ENCODE measurements at regions not wholly inside any gene's neighbourhood (a gene's known extent, or its start where the extent isn't known, plus 50 kb on each side); places are given as distances from the start of the nearest gene placed in this dataset.
"Not testable (repeated sequence)": the region's sequence is repeated elsewhere in the genome, so short reads cannot be mapped to it uniquely, and the experiment has no call there.

DNA sequence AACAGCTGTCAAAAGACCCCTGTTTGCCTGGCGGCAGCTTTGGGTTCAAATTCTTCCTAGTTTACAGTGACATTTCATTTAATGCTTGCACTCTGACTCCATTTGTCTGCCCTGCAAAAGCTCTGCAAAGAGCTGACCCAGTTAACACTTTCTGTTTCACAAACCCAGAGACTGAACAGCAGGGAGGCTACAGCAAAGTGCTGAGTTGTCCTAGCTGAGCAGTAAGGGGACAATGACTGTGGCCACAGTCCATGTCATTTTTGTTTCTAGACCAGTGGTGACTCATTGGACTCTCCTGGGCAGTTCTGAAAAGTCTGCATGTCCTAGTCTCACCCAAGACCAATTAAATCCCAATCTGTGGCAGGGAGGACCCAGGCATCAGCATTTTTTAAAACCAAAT lies 994.8 kb upstream of the WWC1 start:
- TF ChIP-seq, protein P1, sequence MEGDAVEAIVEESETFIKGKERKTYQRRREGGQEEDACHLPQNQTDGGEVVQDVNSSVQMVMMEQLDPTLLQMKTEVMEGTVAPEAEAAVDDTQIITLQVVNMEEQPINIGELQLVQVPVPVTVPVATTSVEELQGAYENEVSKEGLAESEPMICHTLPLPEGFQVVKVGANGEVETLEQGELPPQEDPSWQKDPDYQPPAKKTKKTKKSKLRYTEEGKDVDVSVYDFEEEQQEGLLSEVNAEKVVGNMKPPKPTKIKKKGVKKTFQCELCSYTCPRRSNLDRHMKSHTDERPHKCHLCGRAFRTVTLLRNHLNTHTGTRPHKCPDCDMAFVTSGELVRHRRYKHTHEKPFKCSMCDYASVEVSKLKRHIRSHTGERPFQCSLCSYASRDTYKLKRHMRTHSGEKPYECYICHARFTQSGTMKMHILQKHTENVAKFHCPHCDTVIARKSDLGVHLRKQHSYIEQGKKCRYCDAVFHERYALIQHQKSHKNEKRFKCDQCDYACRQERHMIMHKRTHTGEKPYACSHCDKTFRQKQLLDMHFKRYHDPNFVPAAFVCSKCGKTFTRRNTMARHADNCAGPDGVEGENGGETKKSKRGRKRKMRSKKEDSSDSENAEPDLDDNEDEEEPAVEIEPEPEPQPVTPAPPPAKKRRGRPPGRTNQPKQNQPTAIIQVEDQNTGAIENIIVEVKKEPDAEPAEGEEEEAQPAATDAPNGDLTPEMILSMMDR (IDR thresholded peaks at IDR 0.05; ENCODE audit: borderline replicate concordance, insufficient read depth, low read depth, low read length), result no peak
- H3K4me3 ChIP-seq (ENCODE audit: low read depth, low read length), result no peak overlapping the region

DNA sequence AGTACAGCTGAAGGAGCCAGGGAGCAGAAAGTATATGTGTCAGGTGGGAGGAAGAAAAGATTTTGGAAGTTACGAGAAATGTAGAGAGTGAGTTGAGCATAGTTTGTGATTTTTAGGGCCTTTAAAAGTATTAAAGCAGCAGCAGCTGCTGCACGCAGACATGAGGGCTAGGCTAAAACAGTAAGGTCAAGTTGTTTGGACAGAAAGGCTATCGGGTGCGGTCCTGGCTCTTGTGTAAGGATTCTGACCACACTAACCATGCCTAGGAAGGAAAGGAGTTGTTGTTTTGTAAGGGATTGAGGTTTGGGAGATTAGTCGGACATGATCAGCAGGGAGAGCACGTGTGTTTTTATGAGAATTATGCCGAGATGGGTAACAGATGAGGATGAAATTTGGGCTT lies 991.6 kb upstream of the WWC1 start:
- H3K4me3 ChIP-seq (ENCODE audit: low read depth, low read length), result not testable (repeated sequence)

DNA sequence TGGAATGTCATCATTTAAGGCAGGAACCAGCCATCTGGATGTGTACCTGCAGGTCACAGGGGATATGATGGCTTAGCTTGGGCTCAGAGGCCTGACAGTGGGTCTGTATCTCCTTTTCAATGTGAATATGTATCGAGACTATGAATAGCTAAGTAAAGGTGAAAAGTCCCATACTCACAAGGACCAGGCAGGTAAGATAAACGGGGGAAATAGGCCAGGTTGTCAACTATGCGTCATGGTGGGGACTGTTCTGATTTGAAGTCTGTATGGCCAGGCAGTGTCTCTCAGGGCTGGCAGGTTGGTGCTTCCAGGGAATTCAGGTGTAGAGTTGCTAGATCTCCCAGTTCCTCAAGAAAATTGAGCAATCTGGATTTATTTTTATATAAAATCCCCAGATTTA lies 987.9 kb upstream of the WWC1 start:
- no peak overlapping the region for H3K4me3 ChIP-seq (ENCODE audit: low read depth, low read length)
- TF ChIP-seq, protein P1 (IDR thresholded peaks at IDR 0.05; ENCODE audit: borderline replicate concordance, insufficient read depth, low read depth, low read length), result no peak

DNA sequence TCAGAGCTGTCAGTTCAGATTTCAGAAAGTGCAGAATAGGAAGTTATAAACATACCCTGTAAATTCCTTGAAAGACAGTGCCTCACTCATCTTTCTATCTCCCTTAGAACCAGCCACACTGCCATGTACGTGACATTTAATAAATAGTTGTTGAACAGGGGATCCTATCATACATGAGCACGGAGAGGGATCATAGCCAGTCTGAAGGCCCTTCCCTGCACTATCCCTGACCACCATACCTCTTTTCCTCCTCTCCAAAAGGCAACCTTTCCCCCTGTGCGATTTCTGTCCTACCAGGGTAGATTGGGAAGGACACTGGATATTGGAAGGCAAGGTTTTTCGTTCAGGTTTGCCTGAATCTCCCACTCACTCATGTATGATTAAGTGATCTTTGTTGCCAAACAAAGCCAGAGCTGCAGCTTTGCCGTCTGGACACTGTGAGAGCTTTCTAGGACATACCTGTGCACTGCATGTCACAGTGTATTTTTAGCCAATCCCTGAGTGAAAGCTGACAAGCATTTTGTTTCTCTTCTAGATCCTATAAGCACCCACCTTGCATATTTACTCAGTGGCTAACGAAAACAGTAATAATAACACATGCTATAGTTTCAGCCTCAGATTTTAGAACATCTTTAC lies 986.5 kb upstream of the WWC1 start:
- TF ChIP-seq, protein P1 (IDR thresholded peaks at IDR 0.05; ENCODE audit: borderline replicate concordance, insufficient read depth, low read depth, low read length), result no peak
- H3K4me3 ChIP-seq (ENCODE audit: low read depth, low read length), result no peak overlapping the region

DNA sequence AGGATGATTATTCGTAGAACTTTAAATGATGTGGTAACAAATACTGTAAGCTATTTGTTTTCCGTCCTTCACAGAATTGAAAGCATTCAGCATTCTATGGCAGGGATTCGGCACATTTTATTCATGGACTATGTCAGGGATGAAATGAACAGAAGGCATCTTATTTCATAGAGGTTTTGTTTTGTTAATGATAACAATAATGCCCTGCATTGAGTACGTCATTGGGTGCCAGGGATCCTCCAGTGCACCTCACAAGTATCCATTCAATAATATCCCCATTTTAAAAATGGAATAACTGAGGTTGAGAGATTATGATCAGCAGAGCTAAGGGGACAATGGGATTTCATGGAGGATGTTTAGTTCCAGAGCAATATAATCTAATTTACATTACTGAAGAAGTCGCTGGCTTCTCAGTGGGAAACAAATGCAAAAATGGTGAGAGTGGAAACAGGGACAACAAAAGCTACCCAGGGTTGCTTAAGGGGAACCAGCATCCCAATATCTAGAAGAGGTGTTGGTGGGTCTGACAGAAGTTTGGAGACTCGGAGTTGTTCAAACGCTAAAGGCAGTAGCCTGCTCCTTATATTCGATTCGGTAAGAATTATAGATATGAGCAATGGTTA lies 985.7 kb upstream of the WWC1 start:
- H3K4me3 ChIP-seq (ENCODE audit: low read depth, low read length), result no peak overlapping the region
- TF ChIP-seq, protein P1 (IDR thresholded peaks at IDR 0.05; ENCODE audit: borderline replicate concordance, insufficient read depth, low read depth, low read length), result no peak

DNA sequence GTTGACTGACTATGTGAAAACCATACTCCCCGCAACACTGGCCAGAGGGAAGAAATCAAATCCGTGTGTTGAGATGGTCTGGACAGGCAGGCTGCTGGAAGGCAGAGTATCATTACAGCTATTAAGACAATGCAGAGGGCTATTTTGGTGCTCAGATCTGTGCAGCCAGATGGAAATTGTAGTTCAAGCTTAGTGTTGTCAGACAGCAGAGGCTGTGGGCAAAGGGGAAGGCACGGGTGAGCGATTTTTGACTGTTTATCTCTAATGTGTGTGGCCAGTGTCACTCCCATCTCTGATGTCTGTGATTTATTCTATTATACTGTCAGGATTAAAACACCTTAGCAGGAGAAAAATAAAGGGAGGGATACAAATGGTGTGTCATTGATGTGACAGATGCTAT lies 984.4 kb upstream of the WWC1 start:
- no peak overlapping the region for H3K4me3 ChIP-seq (ENCODE audit: low read depth, low read length)
- TF ChIP-seq, protein P1 (IDR thresholded peaks at IDR 0.05; ENCODE audit: borderline replicate concordance, insufficient read depth, low read depth, low read length), result no peak

DNA sequence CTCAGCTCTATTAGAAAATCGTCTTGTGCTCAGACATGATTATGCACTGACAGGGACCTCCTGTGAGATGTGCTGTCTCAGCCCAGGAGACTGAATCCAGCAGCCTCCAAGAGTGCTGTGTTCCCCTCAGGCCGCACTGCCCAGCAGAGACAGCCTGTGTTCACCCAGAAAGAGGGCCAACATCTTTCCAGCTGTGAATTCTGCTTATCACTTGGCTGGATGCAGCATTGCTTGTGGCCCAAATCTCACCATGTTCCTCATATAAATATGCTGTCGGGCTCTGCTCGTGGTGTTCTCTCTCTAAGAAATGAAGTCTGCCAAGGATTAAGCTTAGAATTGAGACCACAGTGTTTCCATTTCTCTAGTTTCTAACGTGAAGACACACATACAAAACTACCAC lies 983.0 kb upstream of the WWC1 start:
- no peak overlapping the region for H3K4me3 ChIP-seq (ENCODE audit: low read depth, low read length)
- TF ChIP-seq, protein P1 (IDR thresholded peaks at IDR 0.05; ENCODE audit: borderline replicate concordance, insufficient read depth, low read depth, low read length), result no peak

Data from GM12875 (cell line).